Body of pancreas (tissue), 4 donors: ENCODE measurements at regions not wholly inside any gene's neighbourhood (a gene's known extent, or its start where the extent isn't known, plus 50 kb on each side); places are given as distances from the start of the nearest gene placed in this dataset.

Experiments used
- POLR2A ChIP-seq, 3 donors: fragments of 450-650 bp; IDR thresholded peaks; one replicate each; pipeline ENCODE4 v1.6.1; 2016; ENCODE audit warnings: antibody characterized with exemption in 3 of 3, mild to moderate bottlenecking in 2 of 3
- TF ChIP-seq, protein P1 (sequence below), 7 experiments: fragments of 450-650 bp in 4 of 7; fragments of 200-600 bp in 3 of 7; sonication (generic) in 3 of 7; IDR thresholded peaks; one replicate each; pipeline ENCODE4 v1.5.1; 2016 to 2019; ENCODE audit warnings: antibody characterized with exemption in 7 of 7

DNA sequence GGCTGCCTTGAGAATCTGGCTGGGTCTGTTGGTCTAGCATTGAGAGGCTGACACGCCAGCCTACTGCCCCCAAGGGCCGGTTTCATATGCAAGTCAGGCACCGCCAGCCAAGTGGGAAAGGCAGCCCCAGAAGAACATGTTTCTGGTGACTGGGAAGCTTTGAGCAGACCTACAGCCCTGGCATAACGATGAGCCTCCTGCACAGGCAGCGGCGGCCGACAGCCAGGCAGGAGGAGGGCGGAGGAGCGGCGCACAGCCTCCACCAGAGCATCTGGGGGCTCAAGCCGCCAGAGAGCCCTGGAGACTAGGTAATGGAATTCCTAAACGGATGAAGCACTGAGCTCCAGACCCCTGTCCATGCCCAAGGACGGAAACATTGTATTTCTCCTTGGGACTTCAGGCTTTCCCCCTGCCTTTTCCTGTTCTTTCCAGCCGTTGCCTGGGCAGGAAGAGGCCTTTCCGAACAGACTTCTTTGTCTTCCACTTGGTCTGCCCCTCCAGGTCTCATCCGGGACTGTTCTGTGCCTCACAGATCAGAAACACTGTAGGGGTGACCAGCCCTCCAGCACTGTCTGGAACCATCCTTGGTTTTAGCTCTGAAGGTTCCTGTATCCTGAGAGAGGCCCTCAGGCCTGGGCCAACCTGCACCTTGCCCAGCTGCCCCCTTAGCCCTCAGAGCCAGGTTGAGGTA, 59.5 kb downstream of the IRF2BP2 start:
- TF ChIP-seq POLR2A (IDR thresholded peaks at IDR 0.05) = no peak
- TF ChIP-seq, protein P1, sequence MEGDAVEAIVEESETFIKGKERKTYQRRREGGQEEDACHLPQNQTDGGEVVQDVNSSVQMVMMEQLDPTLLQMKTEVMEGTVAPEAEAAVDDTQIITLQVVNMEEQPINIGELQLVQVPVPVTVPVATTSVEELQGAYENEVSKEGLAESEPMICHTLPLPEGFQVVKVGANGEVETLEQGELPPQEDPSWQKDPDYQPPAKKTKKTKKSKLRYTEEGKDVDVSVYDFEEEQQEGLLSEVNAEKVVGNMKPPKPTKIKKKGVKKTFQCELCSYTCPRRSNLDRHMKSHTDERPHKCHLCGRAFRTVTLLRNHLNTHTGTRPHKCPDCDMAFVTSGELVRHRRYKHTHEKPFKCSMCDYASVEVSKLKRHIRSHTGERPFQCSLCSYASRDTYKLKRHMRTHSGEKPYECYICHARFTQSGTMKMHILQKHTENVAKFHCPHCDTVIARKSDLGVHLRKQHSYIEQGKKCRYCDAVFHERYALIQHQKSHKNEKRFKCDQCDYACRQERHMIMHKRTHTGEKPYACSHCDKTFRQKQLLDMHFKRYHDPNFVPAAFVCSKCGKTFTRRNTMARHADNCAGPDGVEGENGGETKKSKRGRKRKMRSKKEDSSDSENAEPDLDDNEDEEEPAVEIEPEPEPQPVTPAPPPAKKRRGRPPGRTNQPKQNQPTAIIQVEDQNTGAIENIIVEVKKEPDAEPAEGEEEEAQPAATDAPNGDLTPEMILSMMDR (IDR thresholded peaks at IDR 0.05) = no peak
